PFSK-1 (cell line): ENCODE measurements at regions not wholly inside any gene's neighbourhood (a gene's known extent, or its start where the extent isn't known, plus 50 kb on each side); places are given as distances from the start of the nearest gene placed in this dataset.

ENCODE experiments used
- FOXP2 ChIP-seq: optimal IDR thresholded peaks from 2 replicates; pipeline ENCODE3; 2011; ENCODE audit warnings: borderline replicate concordance, control low read depth, inconsistent platforms; ENCODE audit not compliant: insufficient read depth; ENCODE audit errors: extremely low read length, extremely low read depth
- POLR2AphosphoS5 ChIP-seq: IDR thresholded peaks from 2 replicates; pipeline ENCODE4 v1.6.1; 2012; ENCODE audit warnings: low read depth, mild to moderate bottlenecking, control low read depth, low read length, moderate library complexity
- REST ChIP-seq, 2 experiments: IDR thresholded peaks; 2 replicates each; pipeline versions ENCODE4 v1.6.1 to v1.8.0; 2011 to 2012; ENCODE audit warnings: low read depth in 2 of 2, low read length in 2 of 2, control low read depth in 1 of 2, inconsistent platforms in 1 of 2, mild to moderate bottlenecking in 1 of 2, moderate library complexity in 1 of 2; ENCODE audit not compliant: insufficient read depth in 1 of 2
- SIN3A ChIP-seq: IDR thresholded peaks from 2 replicates; pipeline ENCODE4 v1.6.1; 2012; ENCODE audit warnings: mild to moderate bottlenecking, low read length, moderate library complexity, borderline replicate concordance; ENCODE audit not compliant: insufficient read depth
- TAF1 ChIP-seq: IDR thresholded peaks from 2 replicates; pipeline ENCODE4 v1.6.1; 2012; ENCODE audit warnings: low read length, control low read depth, borderline replicate concordance; ENCODE audit not compliant: insufficient read depth

GRCh38 chr11:134640536-134640935 lies 228.5 kb upstream of the B3GAT1 start:
- TF ChIP-seq SIN3A: no peak
- no peak for TF ChIP-seq TAF1
- no peak for TF ChIP-seq FOXP2
- TF ChIP-seq REST (IDR thresholded peaks at IDR 0.05; ENCODE audit: insufficient read depth in 1 of 2, low read depth in 2 of 2, low read length in 2 of 2): no peak
- TF ChIP-seq POLR2AphosphoS5: no peak

GRCh38 chr11:134639586-134640330 lies 227.7 kb upstream of the B3GAT1 start:
- TF ChIP-seq TAF1 (no peak), FOXP2 (no peak), POLR2AphosphoS5 (no peak), REST (IDR thresholded peaks at IDR 0.05; ENCODE audit: insufficient read depth in 1 of 2, low read depth in 2 of 2, low read length in 2 of 2) (no peak), SIN3A (no peak)

GRCh38 chr11:134638796-134639430 lies 226.9 kb upstream of the B3GAT1 start:
- TF ChIP-seq REST (IDR thresholded peaks at IDR 0.05; ENCODE audit: insufficient read depth in 1 of 2, low read depth in 2 of 2, low read length in 2 of 2) (no peak), POLR2AphosphoS5 (no peak), FOXP2 (no peak), SIN3A (no peak), TAF1 (no peak)

GRCh38 chr11:134637091-134638015 lies 225.3 kb upstream of the B3GAT1 start:
- no peak for TF ChIP-seq FOXP2
- no peak for TF ChIP-seq TAF1
- no peak for TF ChIP-seq SIN3A
- TF ChIP-seq POLR2AphosphoS5: no peak
- TF ChIP-seq REST (IDR thresholded peaks at IDR 0.05; ENCODE audit: insufficient read depth in 1 of 2, low read depth in 2 of 2, low read length in 2 of 2): no peak
